Small intestine (tissue), 7 donors: ENCODE measurements at regions not wholly inside any gene's neighbourhood (a gene's known extent, or its start where the extent isn't known, plus 50 kb on each side); places are given as distances from the start of the nearest gene placed in this dataset.

ENCODE experiments used
- DNase-seq, 2 donors: peaks; one replicate each; pipeline versions ENCODE4 v3.0.0 to v3.0.0-alpha.2; 2013
- FAIRE-seq: peaks from 2 replicates; lab custom pipeline; 2012; peaks lifted over from hg19 to GRCh38; lab: Jason Lieb, UNC
- H3K27ac ChIP-seq, 3 donors: one replicate each; pipeline ENCODE4 v1.5.1; 2013; ENCODE audit warnings: low read length in 2 of 3, mild to moderate bottlenecking in 2 of 3, control low read depth in 1 of 3, inconsistent platforms in 1 of 3, low read depth in 1 of 3, moderate library complexity in 1 of 3
- H3K27me3 ChIP-seq, 3 donors: one replicate each; pipeline ENCODE4 v1.6.1; 2013; ENCODE audit warnings: low read length in 3 of 3, inconsistent platforms in 1 of 3; ENCODE audit not compliant: control insufficient read depth in 3 of 3, insufficient read depth in 3 of 3
- H3K36me3 ChIP-seq, 3 donors: one replicate each; pipeline ENCODE4 v1.6.1; 2013; ENCODE audit warnings: low read length in 3 of 3, inconsistent platforms in 1 of 3, low read depth in 1 of 3, mild to moderate bottlenecking in 1 of 3, moderate library complexity in 1 of 3; ENCODE audit not compliant: control insufficient read depth in 3 of 3, insufficient read depth in 2 of 3
- H3K4me1 ChIP-seq, 3 donors: one replicate each; pipeline ENCODE4 v1.6.1; 2013; ENCODE audit warnings: low read length in 2 of 3, inconsistent platforms in 1 of 3, low read depth in 1 of 3, mild to moderate bottlenecking in 1 of 3, moderate library complexity in 1 of 3; ENCODE audit not compliant: control insufficient read depth in 3 of 3, insufficient read depth in 2 of 3
- H3K4me3 ChIP-seq, 3 donors: one replicate each; pipeline ENCODE4 v1.5.1; 2013; ENCODE audit warnings: low read length in 3 of 3, control low read depth in 1 of 3, inconsistent platforms in 1 of 3, low read depth in 1 of 3, mild to moderate bottlenecking in 1 of 3, moderate library complexity in 1 of 3
- H3K9me3 ChIP-seq, 2 donors: one replicate each; pipeline ENCODE4 v1.6.1; 2013; ENCODE audit warnings: low read depth in 1 of 2, low read length in 1 of 2; ENCODE audit not compliant: control insufficient read depth in 2 of 2, insufficient read depth in 1 of 2
- WGBS, 3 donors: extraction: QIAGEN DNeasy Blood & Tissue Kit; methylation state at CpG; one replicate each; pipeline ENCODE4 v1.1.7; 2013; 5-methylcytosine and 5-hydroxymethylcytosine counted together
- donor health status: healthy with polysubstance abuse.
- donor health status: control.
- donor health status: control.
- donor health status: Bipolar disorder and iron deficiency.
- donor health status: healthy.

GRCh38 chrY:8361715-8362114, 975.5 kb upstream of the TSPY4 start:
- 60 to 75% (median 66%) methylated on average over 1 to 3 of the region's 3 CpGs for WGBS, 3 donors
- no peak overlapping the region for H3K27ac ChIP-seq
- H3K4me1 ChIP-seq: no peaks in the 10 kb centered on the region
- no peak overlapping the region for H3K4me3 ChIP-seq
- DNase-seq (no peak), FAIRE-seq (no peak)
- H3K9me3 ChIP-seq: no peaks in the 10 kb centered on the region
- H3K36me3 ChIP-seq: no peaks in the 10 kb centered on the region
- no peaks in the 10 kb centered on the region for H3K27me3 ChIP-seq

DNA sequence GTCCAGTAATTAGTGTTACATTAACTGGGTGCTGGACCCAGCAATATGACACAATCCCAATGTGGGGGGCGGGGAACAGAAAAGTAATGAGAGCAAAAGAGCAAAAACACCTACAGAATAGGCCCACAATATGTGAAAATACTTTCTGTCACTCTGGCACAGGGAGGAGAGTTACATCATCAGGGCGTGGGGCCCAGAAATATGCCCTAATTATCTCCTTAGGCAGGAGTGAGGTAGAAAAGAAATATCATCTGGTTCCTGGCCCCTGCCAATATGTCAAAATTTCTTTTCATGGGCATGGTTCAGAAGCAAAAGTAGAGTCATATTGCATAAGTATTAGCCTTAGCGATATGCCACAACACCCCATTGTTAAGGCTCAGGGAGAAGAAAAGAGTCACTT, 959.8 kb upstream of the TSPY4 start:
- Histone ChIP-seq H3K4me3 (no peak overlapping the region), H3K36me3 (no peaks in the 10 kb centered on the region), H3K27me3 (no peaks in the 10 kb centered on the region), H3K9me3 (peaks cover 0 to 2% of the 10 kb centered on the region in 2 donors), H3K27ac (no peak overlapping the region), H3K4me1 (no peaks in the 10 kb centered on the region)
- 62 to 78% methylated on average over 3 of the region's 3 CpGs; no CpG with 5 or more reads in 1 of the 3 donors for WGBS, 3 donors
- no peak for DNase-seq
- no peak for FAIRE-seq

GRCh38 chrY:8379800-8380199, 957.5 kb upstream of the TSPY4 start:
- Histone ChIP-seq H3K4me1 (no peaks in the 10 kb centered on the region), H3K9me3 (peaks cover 0 to 2% of the 10 kb centered on the region in 2 donors), H3K27me3 (no peaks in the 10 kb centered on the region), H3K27ac (no peak overlapping the region), H3K36me3 (no peaks in the 10 kb centered on the region), H3K4me3 (no peak overlapping the region)
- FAIRE-seq: no peak
- no peak for DNase-seq
- WGBS, 3 donors: 77 to 90% methylated on average over 3 of the region's 3 CpGs; no CpG with 5 or more reads in 1 of the 3 donors

DNA sequence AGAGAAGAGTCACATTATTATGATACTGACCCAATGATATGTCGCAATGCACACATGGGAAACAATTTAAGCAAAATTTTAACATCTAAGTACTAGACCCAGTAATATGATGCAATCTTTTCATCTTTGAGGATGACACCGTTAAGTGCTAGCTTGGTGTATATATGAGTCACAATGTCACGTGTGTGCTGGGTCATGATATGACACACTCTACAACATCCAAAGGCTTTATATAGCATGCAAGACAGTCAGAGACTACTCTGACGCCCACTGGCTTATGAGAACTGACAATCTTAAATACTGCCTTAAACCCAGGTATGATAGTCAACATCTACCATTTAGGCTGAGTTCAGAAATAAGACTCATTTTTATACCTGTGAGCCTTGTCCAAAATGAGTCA, 955.8 kb upstream of the TSPY4 start:
- WGBS, 3 donors: 72 to 96% methylated on average over 4 of the region's 4 CpGs; no CpG with 5 or more reads in 1 of the 3 donors
- DNase-seq (no peak), FAIRE-seq (no peak)
- H3K36me3 ChIP-seq: no peaks in the 10 kb centered on the region
- no peaks in the 10 kb centered on the region for H3K4me1 ChIP-seq
- no peaks in the 10 kb centered on the region for H3K27me3 ChIP-seq
- no peak overlapping the region for H3K27ac ChIP-seq
- H3K9me3 ChIP-seq: peaks cover 0 to 2% of the 10 kb centered on the region in 2 donors
- no peak overlapping the region for H3K4me3 ChIP-seq

DNA sequence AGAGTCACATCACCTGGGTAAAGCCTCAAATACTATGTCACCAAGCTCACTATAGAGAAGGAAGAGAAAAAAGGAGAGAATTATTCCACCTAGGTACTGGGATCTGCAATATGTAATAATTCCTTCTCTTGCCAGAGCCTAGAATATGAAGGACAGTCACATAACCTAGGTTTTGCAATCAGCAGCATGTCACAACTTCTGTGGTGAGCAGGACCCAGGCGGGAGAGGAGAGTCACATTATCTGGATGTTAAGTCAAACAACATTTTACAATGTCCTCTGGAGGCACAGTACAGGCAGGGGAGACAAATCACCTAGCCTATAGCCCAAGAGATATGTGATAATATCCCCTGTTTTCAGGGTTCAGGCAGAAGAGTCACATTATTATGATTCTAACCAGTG, 951.2 kb upstream of the TSPY4 start:
- Histone ChIP-seq H3K4me3 (no peak overlapping the region), H3K4me1 (no peaks in the 10 kb centered on the region), H3K9me3 (no peaks in the 10 kb centered on the region), H3K36me3 (no peaks in the 10 kb centered on the region), H3K27ac (no peak overlapping the region), H3K27me3 (no peaks in the 10 kb centered on the region)
- WGBS, 3 donors: 75 to 79% methylated on average over 1 of the region's 1 CpG; no CpG with 5 or more reads in 1 of the 3 donors
- FAIRE-seq (no peak), DNase-seq (no peak)

DNA sequence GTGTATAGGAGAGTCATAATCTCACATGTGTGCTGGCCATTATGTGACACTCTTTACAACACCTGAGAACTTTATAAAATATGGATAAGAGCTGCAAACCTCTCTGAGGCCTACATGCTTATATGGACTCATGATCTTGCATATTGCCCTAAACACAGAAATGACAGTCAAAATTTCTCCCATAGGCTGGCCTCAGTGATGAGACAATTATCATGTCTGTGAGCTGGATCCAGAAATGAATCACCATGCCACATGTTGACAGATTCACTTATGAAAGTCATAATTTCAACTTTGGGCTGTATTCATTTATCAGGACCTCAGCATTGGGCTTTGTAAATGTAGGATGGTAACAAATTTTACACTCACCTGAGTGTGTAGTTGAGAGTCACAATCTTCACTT, 948.8 kb upstream of the TSPY4 start:
- Histone ChIP-seq H3K9me3 (no peaks in the 10 kb centered on the region), H3K36me3 (no peaks in the 10 kb centered on the region), H3K4me3 (no peak overlapping the region), H3K4me1 (no peaks in the 10 kb centered on the region), H3K27ac (no peak overlapping the region), H3K27me3 (no peaks in the 10 kb centered on the region)
- no peak for DNase-seq
- no peak for FAIRE-seq

DNA sequence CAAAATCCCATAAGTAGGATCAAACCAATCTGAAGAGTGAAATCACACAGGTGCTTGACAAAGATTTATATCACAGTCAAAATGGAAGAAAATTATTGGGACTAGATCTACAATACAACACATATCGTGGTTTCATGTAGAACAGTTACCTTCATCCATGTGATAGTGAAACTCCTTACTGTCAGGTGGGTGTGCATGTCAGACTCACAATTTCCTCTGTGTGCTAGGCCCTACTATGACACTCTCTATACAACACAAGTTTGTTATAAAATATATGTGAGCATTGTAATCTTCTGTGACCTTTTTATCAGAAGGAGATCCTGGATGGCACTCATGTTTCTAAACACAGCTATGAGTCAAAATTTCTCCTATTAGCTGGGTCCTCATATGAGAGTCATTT, 947.0 kb upstream of the TSPY4 start:
- DNase-seq: no peak
- H3K4me3 ChIP-seq: no peak overlapping the region
- no peaks in the 10 kb centered on the region for H3K27me3 ChIP-seq
- no peaks in the 10 kb centered on the region for H3K4me1 ChIP-seq
- H3K27ac ChIP-seq: no peak overlapping the region
- no peaks in the 10 kb centered on the region for H3K9me3 ChIP-seq
- H3K36me3 ChIP-seq: no peaks in the 10 kb centered on the region
- WGBS, 3 donors: 59 to 92% methylated on average over 1 of the region's 1 CpG; no CpG with 5 or more reads in 1 of the 3 donors
- FAIRE-seq: no peak

- FAIRE-seq: no peak
- H3K9me3 ChIP-seq: no peaks in the 10 kb centered on the region
Measured at GRCh38 chrY:8393246-8393645, 944.0 kb upstream of the TSPY4 start.

DNA sequence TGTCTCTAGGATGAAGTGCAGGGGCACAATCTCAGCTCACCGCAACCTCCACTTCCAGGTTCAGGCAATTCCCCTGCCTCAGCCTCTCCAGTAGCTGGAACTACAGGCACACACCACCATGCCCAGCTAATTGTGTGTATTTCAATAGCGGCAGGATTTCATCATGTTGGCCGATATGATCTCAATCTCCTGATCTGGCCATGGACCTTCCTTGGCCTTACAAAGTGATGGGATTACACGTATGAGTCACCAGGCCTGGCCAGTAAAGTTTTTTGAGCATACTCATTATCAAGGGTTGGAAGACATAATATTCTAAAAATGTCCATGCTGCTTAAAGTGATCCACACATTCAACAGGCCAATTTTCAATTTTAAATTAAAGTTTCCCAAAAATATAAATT, 914.4 kb upstream of the TSPY4 start:
- H3K4me3 ChIP-seq: no peak overlapping the region
- H3K27ac ChIP-seq: no peak overlapping the region
- DNase-seq: no peak
- no peak for FAIRE-seq
- no peaks in the 10 kb centered on the region for H3K4me1 ChIP-seq
- no peaks in the 10 kb centered on the region for H3K36me3 ChIP-seq
- H3K9me3 ChIP-seq: no peaks in the 10 kb centered on the region
- 86 to 87% methylated on average over 4 of the region's 4 CpGs; no CpG with 5 or more reads in 1 of the 3 donors for WGBS, 3 donors
- H3K27me3 ChIP-seq: no peaks in the 10 kb centered on the region

More at GRCh38 chrY:8393246-8393645, 944.0 kb upstream of the TSPY4 start:
- WGBS, 3 donors: 82 to 85% methylated on average over 3 of the region's 3 CpGs; no CpG with 5 or more reads in 1 of the 3 donors
- no peak for DNase-seq
- Histone ChIP-seq H3K36me3 (no peaks in the 10 kb centered on the region), H3K4me1 (no peaks in the 10 kb centered on the region), H3K27ac (no peak overlapping the region), H3K27me3 (no peaks in the 10 kb centered on the region), H3K4me3 (no peak overlapping the region)
